ENCODE measurements at regions not wholly inside any gene's neighbourhood (a gene's known extent, or its start where the extent isn't known, plus 50 kb on each side); places are given as distances from the start of the nearest gene placed in this dataset.

DNA sequence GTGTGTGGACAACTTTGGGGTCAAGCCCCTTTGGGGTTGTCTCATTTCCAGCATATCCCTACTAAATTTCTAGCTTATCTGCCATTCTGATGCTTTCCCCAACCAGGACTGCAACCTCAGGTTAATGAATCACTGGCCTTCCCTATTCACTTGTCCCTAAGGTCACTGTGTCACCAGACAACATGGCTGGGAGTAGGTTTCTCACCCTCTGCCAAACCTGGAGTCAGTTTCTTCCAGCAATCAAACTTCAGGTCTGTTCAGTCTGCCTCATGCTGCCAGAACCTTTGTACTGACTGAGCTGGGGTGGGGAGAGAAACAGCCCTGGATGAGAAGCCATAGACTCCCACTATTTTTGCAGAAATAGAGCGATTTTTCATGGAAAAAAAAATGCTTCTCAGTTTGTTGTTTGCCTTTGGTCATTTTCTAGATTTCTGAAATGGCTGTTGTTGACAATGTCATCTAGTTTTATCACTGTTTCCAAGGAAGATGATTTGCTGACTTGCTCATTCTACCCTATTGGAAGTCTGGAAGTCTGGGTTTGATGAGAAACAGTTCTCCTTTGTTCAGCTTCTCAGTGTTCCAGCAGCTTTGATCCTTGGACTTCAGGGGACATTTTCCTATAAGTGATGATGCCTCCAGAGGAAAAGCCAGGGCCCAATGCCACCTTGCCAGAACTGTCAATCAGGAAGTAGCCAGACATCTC is 74.8 kb upstream of the IL12A start:
- TF ChIP-seq POLR2A (IDR thresholded peaks at IDR 0.05; ENCODE audit: low read length) = no peak
- no peak for DNase-seq

DNA sequence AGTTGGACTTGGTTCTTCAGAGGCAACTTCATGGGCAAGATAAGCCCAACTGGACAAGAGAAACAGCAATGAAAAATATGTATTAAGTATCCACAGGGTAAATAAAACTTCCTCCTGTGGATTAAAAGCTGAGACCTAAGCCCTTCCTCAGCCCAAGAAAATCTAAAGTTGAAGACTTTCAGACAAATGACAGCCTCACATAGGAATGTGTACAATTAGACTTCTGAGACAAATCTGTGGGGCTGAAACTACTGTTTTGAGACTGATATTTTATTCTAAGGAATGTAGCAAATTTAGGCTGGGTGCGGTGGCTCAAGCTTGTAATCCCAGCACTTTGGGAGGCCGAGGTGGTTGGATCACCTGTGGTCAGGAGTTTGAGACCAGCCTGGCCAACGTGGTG is 74.2 kb upstream of the IL12A start:
- TF ChIP-seq POLR2A (IDR thresholded peaks at IDR 0.05; ENCODE audit: low read length) = no peak
- TF ChIP-seq GATA1 (IDR thresholded peaks at IDR 0.05; ENCODE audit: low read depth, low read length) = no peak
- no peak for DNase-seq

DNA sequence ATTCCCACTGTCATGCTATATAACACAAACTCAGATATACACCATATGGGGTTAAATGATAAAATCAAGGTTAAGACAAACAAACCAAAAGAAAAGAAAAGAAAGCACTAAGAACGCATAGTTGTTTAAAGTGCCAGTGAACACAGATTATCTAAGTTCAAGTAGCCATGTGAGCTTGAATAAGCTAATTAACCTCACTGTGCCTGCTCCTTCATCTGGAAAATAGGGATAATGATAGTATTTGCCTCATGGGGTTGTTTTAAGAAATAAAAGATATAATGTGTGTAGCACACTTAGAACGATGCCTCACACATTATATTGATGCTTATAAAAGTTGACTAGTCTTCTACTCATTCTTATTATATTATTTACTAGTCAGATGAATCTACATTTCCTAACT is 72.6 kb upstream of the IL12A start:
- DNase-seq = no peak
- TF ChIP-seq POLR2A (IDR thresholded peaks at IDR 0.05; ENCODE audit: low read length) (no peak), GATA1 (IDR thresholded peaks at IDR 0.05; ENCODE audit: low read depth, low read length) (no peak)

DNA sequence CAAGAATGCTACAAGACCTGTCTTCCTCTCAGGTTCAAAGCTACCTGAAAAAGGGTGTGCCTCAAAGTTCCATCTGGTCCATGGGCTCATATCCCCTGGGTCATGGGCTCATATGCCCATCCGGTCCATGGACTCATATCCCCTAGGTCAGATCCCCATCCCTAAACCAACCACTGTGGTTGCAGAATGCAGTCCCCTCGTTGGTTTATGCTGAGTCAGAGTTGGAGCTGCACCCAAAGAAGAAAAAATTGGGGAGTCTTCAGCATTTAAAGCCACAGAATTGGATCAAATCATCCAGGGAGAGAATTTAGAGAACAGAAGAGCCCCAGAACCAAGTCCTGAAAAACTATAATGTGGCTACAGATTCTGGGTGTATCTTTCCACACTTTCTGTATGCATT is 71.5 kb upstream of the IL12A start:
- DNase-seq = no peak
- TF ChIP-seq GATA1 (IDR thresholded peaks at IDR 0.05; ENCODE audit: low read depth, low read length) (no peak), POLR2A (IDR thresholded peaks at IDR 0.05; ENCODE audit: low read length) (no peak)

- no peak for TF ChIP-seq POLR2A (IDR thresholded peaks at IDR 0.05; ENCODE audit: low read length)
- no peak for TF ChIP-seq GATA1 (IDR thresholded peaks at IDR 0.05; ENCODE audit: low read depth, low read length)
- DNase-seq = no peak
Measured at GRCh38 chr3:159919873-159920272, 68.8 kb upstream of the IL12A start.

DNA sequence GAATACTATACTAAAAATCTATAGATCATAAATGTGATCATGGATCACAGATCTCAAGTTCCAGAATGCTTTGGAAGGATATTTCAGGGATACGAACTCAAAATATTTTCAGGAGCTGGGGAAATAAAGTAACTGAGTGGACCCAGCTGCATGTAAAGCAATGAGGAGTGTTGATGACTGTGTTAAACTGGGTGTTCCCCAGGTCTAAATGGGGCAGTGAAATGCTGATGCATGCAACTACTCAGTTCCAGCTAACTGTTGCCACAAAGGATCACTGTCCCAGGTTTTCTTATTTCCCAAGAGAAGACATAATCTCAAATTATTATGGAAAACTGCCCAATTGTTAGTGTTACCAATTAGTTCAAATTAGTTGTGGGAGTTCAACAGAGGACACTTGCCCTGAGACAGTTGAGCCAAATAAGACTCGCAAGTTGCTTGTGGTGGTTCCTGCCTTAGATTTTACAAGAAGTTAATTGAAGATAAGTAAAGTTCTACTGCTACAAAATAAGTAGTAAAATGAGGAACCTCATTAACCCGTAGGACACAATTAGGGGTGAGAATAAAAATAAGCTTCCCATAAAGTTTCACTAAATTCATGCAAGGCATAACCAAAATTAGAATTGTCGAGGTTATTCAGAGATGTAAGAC is 66.3 kb upstream of the IL12A start:
- TF ChIP-seq GATA1 (IDR thresholded peaks at IDR 0.05; ENCODE audit: low read depth, low read length) = no peak
- TF ChIP-seq POLR2A (IDR thresholded peaks at IDR 0.05; ENCODE audit: low read length) = no peak

DNA sequence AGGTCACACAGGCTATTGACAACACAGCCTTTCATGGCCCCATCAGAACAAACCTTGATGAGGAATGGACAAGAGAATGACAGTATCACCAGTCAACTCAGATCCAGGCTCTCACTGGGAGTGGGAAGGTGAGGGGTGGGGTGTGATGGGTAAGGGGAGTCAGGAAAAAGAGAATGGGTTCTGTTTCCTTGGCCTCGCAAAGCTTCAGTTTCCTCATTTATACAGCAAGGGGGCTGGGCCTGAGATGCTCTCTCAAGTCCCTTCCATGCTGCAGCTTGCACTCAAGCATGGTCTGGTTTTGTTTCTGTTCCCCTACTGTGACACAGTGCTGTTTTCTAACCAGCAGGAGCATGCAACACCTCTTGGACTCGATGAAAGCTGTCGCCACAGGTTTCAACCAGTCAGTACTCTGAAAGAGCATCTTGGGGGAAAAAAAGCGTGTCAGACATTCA is 65.7 kb upstream of the IL12A start:
- no peak for DNase-seq
- TF ChIP-seq POLR2A (IDR thresholded peaks at IDR 0.05; ENCODE audit: low read length) (no peak), GATA1 (IDR thresholded peaks at IDR 0.05; ENCODE audit: low read depth, low read length) (no peak)

More for the DNA sequence above, 66.3 kb upstream of the IL12A start:
- DNase-seq = no peak

DNA sequence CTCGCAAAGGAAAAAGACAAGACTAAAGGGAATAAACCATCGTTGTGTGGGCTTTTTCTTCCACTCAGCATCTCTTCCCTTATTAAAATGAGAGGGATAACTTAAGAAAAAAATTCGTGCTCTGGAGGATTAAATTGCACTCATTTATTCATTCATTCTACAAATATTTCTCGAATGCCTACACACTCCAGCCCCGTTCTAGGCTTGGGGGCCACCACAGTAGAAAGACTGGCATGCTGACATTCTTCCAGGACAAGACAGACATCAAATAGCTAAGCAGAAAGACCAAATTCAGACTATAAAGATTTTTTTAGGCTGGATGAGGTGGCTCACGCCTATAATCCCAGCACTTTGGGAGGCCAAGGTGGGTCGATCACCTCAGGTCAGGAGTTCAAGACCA is 65.3 kb upstream of the IL12A start:
- DNase-seq = no peak
- TF ChIP-seq POLR2A (IDR thresholded peaks at IDR 0.05; ENCODE audit: low read length) (no peak), GATA1 (IDR thresholded peaks at IDR 0.05; ENCODE audit: low read depth, low read length) (no peak)

DNA sequence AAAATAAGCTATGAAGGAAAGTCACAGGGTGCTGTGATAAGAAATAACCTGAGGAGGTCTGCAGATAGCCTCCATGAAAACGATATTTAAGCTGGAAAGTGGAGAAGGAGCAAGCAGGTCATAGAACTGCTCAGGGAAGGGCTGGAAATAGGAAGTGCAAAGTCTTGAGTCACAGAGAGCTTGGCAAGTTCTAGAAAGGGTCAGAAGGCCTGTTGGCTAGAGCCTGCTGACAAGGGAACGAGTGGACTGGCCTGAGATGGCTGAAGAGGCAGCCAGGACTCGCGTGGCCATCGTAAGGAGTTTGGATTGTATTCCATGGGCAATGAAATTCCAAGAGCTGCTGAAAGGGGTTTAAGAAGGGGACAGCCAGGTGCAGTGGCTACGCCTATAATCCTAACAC is 64.7 kb upstream of the IL12A start:
- DNase-seq = no peak
- TF ChIP-seq POLR2A (IDR thresholded peaks at IDR 0.05; ENCODE audit: low read length) = no peak
- TF ChIP-seq GATA1 (IDR thresholded peaks at IDR 0.05; ENCODE audit: low read depth, low read length) = no peak

DNA sequence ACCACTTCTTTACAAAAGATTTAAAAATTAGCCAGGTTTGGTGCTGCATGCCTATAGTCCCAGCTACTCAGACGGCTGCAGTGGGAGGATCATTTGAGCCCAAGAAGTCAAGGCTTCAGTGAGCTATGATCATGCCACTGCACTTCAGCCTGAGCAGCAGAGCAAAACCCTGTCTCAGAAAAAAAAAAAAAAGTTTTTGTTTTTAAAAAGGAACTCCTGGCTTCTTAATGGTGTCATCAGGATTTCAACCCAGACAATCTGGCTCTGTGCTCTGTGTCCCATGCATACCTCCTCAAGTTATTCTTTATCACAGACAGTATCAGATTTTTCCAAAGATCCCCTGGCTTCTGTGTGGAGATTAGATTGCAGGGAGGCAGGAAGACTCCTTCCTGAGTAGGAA is 64.2 kb upstream of the IL12A start:
- TF ChIP-seq POLR2A (IDR thresholded peaks at IDR 0.05; ENCODE audit: low read length) (no peak), GATA1 (IDR thresholded peaks at IDR 0.05; ENCODE audit: low read depth, low read length) (no peak)
- DNase-seq = no peak

DNA sequence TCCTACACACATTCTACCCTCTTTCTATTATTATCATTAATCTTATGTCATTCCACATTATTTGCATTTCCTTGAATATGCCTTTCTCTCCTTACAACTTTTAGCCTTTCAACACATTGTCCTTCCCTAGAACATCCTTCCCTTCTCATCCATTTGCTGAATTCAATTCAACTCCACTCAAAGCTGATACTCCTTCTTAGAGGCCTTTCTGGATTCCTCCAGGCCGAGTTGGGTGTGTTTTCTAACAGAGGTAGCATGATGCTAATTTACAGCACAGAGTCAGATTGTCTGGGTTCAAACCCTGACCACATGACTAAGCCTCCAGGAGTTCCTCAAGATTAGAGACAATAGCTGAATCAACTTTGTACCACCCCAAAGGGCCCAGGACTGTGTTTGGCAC is 63.4 kb upstream of the IL12A start:
- no peak for TF ChIP-seq POLR2A (IDR thresholded peaks at IDR 0.05; ENCODE audit: low read length)
- no peak for TF ChIP-seq GATA1 (IDR thresholded peaks at IDR 0.05; ENCODE audit: low read depth, low read length)
- no peak for DNase-seq

DNA sequence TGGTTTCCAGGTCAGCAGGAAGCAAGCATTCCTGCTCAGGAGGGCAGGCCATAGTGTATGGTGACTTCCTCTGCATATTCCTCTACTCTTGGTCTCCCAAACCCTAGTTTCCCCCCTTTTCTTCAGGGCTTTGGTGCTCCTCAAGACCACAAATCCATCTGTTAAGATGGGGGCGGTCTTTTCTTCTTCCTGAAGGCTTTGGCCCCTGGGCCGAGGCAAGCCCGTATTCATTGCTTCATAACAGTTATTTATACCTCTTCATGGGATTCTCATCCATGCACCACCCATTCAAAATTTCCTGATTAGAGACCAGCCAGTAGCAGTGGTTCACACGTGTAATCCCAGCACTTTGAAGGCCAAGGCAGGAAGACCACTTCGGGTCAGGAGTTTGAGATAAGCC is 62.1 kb upstream of the IL12A start:
- no peak for DNase-seq
- TF ChIP-seq POLR2A (IDR thresholded peaks at IDR 0.05; ENCODE audit: low read length) (no peak), GATA1 (IDR thresholded peaks at IDR 0.05; ENCODE audit: low read depth, low read length) (no peak)

DNA sequence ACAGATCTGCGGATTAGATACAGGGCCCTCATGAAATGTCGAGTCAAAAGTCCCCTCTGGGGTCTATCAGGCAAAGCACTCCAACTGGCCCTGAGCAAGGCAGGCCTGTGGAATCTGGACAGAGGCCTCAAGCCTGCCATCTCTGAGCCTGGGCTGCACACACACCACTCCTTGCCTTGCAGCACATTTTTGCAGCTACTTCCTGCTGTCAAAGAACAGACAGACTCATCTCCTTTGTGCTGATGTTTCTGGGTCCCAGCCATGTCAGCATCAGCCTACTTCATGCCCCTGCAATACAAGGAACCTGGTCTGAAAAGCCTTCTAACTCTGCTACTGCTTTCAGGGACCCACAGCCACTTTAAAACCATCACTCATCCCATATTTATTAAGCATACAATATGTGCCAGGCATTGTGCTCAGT is 60.6 kb upstream of the IL12A start:
- DNase-seq = no peak
- no peak for TF ChIP-seq POLR2A (IDR thresholded peaks at IDR 0.05; ENCODE audit: low read length)
- TF ChIP-seq GATA1 (IDR thresholded peaks at IDR 0.05; ENCODE audit: low read depth, low read length) = no peak

GRCh38 chr3:159928666-159929065 is 60.0 kb upstream of the IL12A start:
- no peak for TF ChIP-seq GATA1 (IDR thresholded peaks at IDR 0.05; ENCODE audit: low read depth, low read length)
- no peak for TF ChIP-seq POLR2A (IDR thresholded peaks at IDR 0.05; ENCODE audit: low read length)
- DNase-seq = no peak

All from erythroblast (primary cell).